ENCODE measurements at regions not wholly inside any gene's neighbourhood (a gene's known extent, or its start where the extent isn't known, plus 50 kb on each side); places are given as distances from the start of the nearest gene placed in this dataset.

- no peaks in the 10 kb centered on the region for H3K79me2 ChIP-seq (ENCODE audit: insufficient read depth, low read depth, low read length)
- CTCF ChIA-PET (ENCODE audit: unreplicated experiment) = no interaction called here
These were observed 439.6 kb downstream of the DYNC2H1 start for GRCh38 chr11:103548838-103549237.

GRCh38 chr11:103550811-103551210 lies 441.6 kb downstream of the DYNC2H1 start:
- H4K20me1 ChIP-seq (ENCODE audit: insufficient read depth, low read length) = no peaks in the 10 kb centered on the region
- H3K79me2 ChIP-seq (ENCODE audit: insufficient read depth, low read depth, low read length) = no peaks in the 10 kb centered on the region
- H3K27ac ChIP-seq (ENCODE audit: low read depth, low read length, poor library complexity, severe bottlenecking) = no peak overlapping the region
- CTCF ChIA-PET (ENCODE audit: unreplicated experiment) = no interaction called here
- no peaks in the 10 kb centered on the region for H3K4me1 ChIP-seq (ENCODE audit: insufficient read depth, low read length, poor library complexity, severe bottlenecking)
- no peak overlapping the region for H2AFZ ChIP-seq (ENCODE audit: low read length)
- no peaks in the 10 kb centered on the region for H3K9me2 ChIP-seq (ENCODE audit: insufficient read depth, low read length)
- DNase-seq (ENCODE audit: low spot score) = no peak
- no peak overlapping the region for H3K4me2 ChIP-seq (ENCODE audit: low read length)
- H3K4me3 ChIP-seq (ENCODE audit: low read depth, low read length, poor library complexity, severe bottlenecking) = no peak overlapping the region
- no peaks in the 10 kb centered on the region for H3K36me3 ChIP-seq (ENCODE audit: insufficient read depth, low read length)
- TF ChIP-seq EZH2phosphoT487 (IDR thresholded peaks at IDR 0.05; ENCODE audit: borderline replicate concordance, low read depth, low read length) = no peak
- TF ChIP-seq CTCF (conservative IDR thresholded peaks at IDR 0.05; ENCODE audit: low read length) = no peak
- POLR2A ChIA-PET = no interaction called here
- intact Hi-C loops (cut with micrococcal nuclease; ENCODE audit: unreplicated experiment) = no loop called here
- no TSS peak for BruUV-seq (replicated peaks)
- H3K9me3 ChIP-seq (ENCODE audit: low read length) = no peaks in the 10 kb centered on the region

More at GRCh38 chr11:103548838-103549237, 439.6 kb downstream of the DYNC2H1 start:
- intact Hi-C loops (cut with micrococcal nuclease; ENCODE audit: unreplicated experiment) = no loop called here
- Histone ChIP-seq H2AFZ (ENCODE audit: low read length) (no peak overlapping the region), H4K20me1 (ENCODE audit: insufficient read depth, low read length) (no peaks in the 10 kb centered on the region), H3K36me3 (ENCODE audit: insufficient read depth, low read length) (no peaks in the 10 kb centered on the region), H3K9me2 (ENCODE audit: insufficient read depth, low read length) (no peaks in the 10 kb centered on the region), H3K9me3 (ENCODE audit: low read length) (no peaks in the 10 kb centered on the region), H3K27ac (ENCODE audit: low read depth, low read length, poor library complexity, severe bottlenecking) (no peak overlapping the region), H3K4me1 (ENCODE audit: insufficient read depth, low read length, poor library complexity, severe bottlenecking) (no peaks in the 10 kb centered on the region), H3K4me3 (ENCODE audit: low read depth, low read length, poor library complexity, severe bottlenecking) (no peak overlapping the region), H3K4me2 (ENCODE audit: low read length) (no peak overlapping the region)
- POLR2A ChIA-PET = interaction anchor here (1.0 kb wide), 1 partner anchor 134 kb away, joined by 3 read pairs; no protein-coding TSS in a partner anchor
- no TSS peak for BruUV-seq (replicated peaks)
- TF ChIP-seq EZH2phosphoT487 (IDR thresholded peaks at IDR 0.05; ENCODE audit: borderline replicate concordance, low read depth, low read length) (no peak), CTCF (conservative IDR thresholded peaks at IDR 0.05; ENCODE audit: low read length) (no peak)
- no peak for DNase-seq (ENCODE audit: low spot score)

- H3K79me2 ChIP-seq (ENCODE audit: insufficient read depth, low read depth, low read length) = no peaks in the 10 kb centered on the region
- H3K9me3 ChIP-seq (ENCODE audit: low read length) = no peaks in the 10 kb centered on the region
- no peaks in the 10 kb centered on the region for H3K36me3 ChIP-seq (ENCODE audit: insufficient read depth, low read length)
- H3K4me3 ChIP-seq (ENCODE audit: low read depth, low read length, poor library complexity, severe bottlenecking) = no peak overlapping the region
- CTCF ChIA-PET (ENCODE audit: unreplicated experiment) = interaction anchor here (0.5 kb wide), 1 partner anchor 36 kb away, joined by 3 read pairs; no protein-coding TSS in a partner anchor
- intact Hi-C loops (cut with micrococcal nuclease; ENCODE audit: unreplicated experiment) = no loop called here
- TF ChIP-seq CTCF (conservative IDR thresholded peaks at IDR 0.05; ENCODE audit: low read length) (no peak), EZH2phosphoT487 (IDR thresholded peaks at IDR 0.05; ENCODE audit: borderline replicate concordance, low read depth, low read length) (no peak)
- no peak overlapping the region for H3K27ac ChIP-seq (ENCODE audit: low read depth, low read length, poor library complexity, severe bottlenecking)
- POLR2A ChIA-PET = no interaction called here
- no peaks in the 10 kb centered on the region for H3K9me2 ChIP-seq (ENCODE audit: insufficient read depth, low read length)
- no peaks in the 10 kb centered on the region for H3K4me1 ChIP-seq (ENCODE audit: insufficient read depth, low read length, poor library complexity, severe bottlenecking)
- no peak overlapping the region for H3K4me2 ChIP-seq (ENCODE audit: low read length)
- no peaks in the 10 kb centered on the region for H4K20me1 ChIP-seq (ENCODE audit: insufficient read depth, low read length)
- BruUV-seq (replicated peaks) = no TSS peak
- DNase-seq (ENCODE audit: low spot score) = no peak
- no peak overlapping the region for H2AFZ ChIP-seq (ENCODE audit: low read length)
These were observed 442.9 kb downstream of the DYNC2H1 start for GRCh38 chr11:103552086-103552485.

Data from OCI-LY7 (cell line).